ENCODE measurements at regions not wholly inside any gene's neighbourhood (a gene's known extent, or its start where the extent isn't known, plus 50 kb on each side); places are given as distances from the start of the nearest gene placed in this dataset.

DNA sequence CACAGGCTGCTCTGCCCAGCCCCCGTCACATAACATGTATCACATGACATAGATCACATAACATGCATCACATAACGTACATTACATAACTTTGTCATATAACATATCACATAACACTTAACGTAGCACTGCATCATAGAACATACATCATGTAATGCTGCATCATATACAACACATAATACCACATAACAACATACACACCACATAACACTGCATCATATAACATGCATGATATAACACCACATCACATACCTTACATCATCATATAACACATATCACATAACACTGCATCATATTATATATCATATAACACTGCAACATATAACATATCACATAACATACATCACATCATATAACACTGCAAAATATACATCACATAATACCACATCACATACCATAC lies 83.8 kb downstream of the AXIN2 start:
- no peak for DNase-seq

DNA sequence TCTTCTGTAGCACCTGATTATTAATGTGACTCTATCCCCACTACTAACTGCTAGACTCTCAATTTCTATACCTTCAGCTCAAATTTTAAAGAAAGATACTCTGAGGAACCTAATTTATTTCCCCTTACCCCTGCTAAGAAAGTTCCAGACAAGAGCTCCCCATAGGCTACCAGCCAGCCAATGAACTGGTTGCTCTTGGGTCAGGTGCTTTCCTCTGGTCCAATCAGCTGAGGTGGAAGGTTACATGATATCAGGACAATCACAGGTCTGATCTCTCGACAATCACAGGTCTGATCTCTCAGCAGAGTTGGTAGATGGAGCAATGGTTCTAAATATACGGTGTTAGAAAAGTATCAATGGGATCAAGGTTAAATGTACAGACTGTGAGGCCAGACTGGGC lies 86.8 kb downstream of the AXIN2 start:
- no peak for DNase-seq

DNA sequence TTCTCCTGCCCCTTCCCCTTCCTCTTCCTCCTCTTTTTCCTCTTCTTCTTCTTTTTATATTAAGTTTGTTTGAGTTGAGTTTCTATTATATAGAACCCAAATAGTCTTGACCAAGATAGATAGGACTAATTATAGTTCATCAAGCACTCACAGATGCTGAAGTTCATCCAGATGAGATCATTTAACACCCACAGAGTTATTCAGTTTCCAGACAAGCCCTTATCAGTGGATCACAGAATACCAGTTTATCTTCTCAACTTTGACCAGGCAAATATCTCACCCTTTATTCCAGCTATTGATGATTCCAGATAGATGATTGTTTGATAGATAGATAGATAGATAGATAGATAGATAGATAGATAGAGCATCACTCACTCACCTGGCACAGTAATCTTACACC lies 87.5 kb downstream of the AXIN2 start:
- no peak for DNase-seq

DNA sequence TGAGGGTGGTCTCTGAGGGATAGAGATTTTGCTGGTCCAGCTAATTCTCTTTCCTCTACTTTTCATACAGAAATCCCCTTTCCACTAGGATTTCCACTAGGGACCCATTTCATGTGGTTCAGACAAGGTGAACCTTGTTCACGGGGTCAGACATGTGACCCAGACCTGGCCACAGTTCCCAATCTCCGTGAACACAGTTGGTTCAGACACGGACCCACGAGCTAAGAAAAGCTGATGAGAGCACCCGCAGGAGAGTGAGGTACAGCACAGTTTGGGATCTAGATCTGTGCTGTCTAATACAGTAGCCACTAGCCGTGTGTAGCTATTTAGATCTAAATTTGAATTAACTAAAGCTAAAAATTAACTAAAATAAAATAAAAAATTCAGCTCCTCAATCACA lies 88.1 kb downstream of the AXIN2 start:
- DNase-seq = no peak

DNA sequence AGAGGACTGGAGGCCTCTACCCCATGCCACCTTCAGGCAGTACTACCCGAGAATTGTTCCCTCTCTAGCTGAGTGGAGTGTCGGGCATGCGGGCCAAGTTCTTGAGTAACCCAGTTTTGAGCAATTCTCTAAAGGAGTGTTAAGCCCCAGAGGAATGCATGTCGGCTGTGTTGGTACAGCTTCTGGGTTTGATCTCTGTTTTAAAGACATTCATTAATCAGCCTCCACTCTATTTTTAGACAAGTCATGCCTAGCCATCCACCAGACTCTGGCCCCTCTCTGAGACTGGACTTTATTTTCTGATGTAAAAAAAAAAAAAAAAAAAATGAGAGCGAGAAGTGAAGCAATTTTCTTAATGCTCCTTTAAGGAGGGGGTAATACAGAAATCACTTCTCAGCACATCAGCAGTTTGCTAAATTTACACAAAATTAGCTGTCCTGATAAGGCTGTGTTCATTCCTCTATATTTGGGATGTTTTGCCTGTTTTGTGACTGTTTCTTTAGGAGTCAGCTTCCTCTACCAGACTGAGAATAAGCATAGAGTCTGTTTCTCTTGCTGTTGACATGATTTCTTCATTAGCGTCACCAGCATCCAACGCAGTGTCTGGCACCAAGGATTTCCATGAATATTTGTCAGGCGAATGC lies 88.7 kb downstream of the AXIN2 start:
- DNase-seq = no peak

DNA sequence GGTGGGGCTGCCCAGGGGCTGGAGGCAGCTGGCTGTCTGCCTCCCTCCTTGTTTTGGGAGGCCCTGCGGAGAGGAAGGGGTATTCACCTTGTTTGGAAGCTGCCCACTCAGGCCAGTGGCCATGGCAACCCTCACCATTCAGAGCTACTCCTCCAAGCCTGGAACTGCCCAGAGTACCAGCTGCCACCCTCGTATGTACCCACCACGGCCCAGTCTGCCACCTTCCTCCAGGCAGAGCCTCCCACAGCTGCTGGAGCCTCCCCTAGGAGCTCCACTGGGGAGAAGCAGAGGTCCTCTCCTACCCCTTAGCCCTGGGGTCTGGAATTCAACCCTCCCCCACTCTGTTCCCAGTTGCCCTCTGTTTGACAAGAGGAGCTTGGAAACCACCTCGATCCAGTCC lies 90.7 kb downstream of the AXIN2 start:
- DNase-seq = no peak

DNA sequence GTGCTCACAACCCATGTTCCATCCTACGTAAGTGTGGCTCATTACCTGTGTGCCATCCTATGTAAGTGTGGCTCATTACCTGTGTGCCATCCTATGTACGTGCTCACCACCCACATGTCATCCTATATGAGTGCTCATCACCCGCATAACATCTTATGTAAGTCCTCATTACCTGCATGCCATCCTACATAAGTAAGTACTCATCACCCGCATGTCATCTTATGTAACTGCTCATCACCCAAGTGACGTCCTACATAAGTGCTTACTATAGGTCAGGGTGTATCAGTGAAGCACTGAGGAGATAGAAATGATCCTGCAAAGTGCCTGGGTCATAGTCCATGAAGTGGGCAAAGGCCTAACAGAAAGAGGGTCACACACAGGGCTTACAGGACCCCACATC lies 93.1 kb downstream of the AXIN2 start:
- no peak for DNase-seq

DNA sequence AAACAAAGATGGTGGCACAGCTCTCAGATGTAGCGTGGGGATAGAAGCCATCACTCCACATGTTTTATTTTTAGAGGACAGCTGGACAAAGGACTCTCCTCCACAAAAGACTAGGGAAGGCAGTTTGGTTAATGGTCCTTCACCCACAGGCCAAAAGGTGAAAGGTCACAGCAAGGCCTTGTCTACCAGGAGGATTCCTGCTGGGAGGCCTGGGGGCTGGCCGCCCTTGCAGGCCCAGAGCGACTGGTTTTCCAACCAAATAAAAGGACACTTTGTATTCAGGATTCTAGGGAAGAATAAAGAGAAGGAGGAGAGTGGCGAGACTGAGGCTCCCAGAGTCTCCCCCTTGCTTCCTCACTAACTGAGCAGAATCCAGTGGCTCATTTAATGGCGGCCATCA lies 94.3 kb downstream of the AXIN2 start:
- no peak for DNase-seq

DNA sequence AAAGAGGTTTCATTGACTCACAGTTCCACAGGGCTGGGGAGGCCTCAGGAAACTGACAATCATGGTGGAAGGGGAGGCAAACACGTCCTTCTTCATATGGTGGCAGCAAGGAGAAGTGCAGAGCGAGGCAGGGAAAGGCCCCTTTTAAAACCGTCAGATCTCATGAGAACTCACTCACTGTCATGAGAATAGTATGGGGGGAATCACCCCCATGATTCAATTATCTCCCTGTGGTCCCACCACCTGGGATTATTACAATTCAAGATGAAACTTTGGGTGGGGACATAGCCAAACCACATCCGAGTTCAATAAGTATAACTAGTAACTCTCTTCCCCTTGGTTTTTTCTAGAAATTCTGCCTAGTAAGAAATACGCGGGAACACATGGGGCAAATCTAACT lies 94.9 kb downstream of the AXIN2 start:
- no peak for DNase-seq

DNA sequence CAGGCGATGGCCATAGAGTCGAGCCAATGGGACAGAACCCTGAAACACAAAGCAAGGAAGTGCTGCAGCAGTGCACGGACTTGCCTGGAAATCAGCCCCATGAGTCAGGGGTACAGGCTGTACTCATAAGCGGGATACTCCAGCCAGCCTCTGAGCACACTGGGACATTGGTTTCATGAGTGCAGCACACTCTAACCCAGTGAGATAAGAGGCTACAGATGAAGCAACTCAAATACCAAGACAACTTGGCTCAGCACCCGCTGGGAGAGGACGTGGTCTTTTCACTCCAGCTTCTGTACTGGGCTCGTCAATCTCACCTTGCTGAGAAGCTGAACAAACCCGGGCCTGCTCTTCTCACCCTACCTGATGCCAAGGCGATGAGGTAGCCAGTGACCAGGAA lies 98.2 kb downstream of the AXIN2 start:
- no peak for DNase-seq

DNA sequence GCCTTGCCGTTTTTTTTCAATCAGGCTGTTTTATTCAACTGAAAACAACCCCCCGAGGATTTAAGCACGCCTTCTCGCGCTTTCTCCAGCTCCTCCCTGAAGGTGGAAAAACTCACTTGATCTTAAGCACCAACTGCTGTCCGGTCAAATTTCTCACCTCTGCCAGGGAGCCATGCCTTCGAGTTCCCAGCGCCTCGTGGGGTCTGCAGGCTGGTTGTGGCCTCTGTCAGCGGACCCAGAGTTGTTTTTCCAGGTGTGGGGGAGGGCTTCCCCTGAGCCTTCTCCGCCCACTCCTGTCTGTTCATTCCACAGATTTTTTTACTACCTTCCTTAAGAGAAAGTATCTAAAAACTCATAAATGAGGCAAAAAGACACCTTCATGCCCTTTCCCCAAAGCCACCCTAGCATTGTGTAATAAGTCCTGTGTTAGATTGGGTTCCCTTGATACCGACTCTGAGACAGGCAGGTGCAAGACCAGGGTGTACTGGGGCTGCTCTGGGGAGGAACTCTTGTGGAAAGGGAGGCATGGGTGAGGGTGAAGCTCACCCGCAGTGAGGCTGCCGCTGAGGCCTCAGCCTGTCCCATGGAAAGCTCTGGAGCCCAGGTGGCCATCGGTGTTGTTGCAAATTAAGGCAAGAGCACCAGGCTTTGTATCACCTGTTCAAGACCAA lies 101.6 kb downstream of the AXIN2 start:
- DNase-seq = no peak

DNA sequence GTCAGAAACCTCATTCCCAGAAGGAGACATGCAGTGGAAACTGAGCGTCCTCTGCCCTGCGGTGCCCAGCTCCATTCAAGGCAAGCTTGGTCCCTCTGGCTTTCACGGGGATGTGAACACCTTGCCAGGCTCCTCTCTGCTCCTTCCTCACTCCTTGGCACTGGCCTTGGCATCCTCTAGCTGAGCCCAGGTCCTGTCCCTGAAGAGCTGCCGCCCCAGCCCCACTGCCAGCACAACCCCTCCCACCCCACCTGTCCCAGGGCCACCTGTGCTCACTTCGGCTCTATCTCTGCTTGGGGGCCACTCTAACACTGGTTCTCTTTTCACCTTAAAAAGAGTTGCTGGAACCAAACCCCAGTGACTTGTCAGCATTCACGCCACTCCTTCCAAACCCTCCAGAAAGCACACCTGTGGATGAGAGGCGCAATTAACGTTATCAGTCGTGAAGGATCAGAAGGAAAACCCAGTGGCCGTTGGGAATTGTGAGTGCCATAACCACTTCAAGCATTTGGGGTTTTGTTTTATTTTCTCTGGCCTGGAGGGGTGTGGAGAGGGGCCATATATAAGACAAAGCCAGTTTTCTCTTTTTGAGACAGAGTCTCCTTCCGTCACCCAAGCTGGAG lies 103.7 kb downstream of the AXIN2 start:
- no peak for DNase-seq

DNA sequence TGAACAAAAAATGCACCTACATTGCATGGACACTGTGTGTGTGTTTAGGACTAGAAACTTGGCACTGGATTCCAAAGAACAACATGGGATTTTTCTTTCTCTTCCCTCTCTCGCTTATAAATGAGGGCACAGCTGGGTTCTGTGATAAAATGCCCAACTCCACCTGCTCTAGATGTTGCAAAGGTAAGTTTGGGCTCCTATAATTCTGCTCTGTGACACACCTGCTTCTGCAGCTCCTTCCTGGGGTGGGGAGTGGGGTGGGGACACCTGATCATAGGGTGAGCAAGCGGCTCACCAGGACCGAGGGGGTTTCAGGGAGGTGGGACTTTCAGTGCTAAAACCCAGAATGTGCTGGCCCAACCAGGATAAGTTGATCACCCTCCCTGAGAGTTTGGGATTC lies 104.3 kb downstream of the AXIN2 start:
- DNase-seq = no peak

DNA sequence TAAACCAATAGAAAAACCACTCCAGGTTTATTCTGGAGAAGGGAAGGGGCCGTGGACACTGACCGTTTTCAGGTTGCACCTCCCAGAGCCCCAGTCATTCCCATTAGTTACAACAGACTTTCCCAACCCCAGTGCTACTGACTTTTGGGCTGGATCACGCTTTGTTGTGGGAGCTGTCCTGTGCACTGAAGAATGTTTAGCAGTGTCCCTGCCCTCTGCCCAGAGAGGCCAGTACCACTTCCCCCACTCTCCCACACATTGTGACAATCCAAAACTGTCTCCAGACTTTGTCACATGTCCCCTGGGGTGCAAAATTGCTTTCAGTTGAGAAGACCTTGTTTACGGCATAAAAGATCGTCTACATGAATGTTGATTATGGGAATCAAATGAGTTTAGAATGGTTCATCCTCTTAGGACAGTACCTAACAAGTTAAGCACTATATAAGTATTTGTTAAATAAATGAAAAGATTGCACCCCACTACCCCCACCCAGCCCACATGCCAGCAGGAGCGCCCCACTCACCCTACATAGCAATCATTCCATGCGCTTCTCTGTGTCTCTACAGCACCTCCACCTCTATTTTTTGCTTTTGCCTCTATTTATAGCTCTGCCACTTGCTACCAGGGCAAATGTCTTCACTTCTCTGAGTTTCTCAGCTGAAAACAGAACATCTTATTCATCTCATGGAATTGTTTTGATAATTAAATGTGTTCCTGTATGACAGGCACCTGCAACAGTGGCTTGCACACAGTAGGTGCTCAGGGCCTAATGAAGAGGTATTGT lies 104.9 kb downstream of the AXIN2 start:
- no peak for DNase-seq

DNA sequence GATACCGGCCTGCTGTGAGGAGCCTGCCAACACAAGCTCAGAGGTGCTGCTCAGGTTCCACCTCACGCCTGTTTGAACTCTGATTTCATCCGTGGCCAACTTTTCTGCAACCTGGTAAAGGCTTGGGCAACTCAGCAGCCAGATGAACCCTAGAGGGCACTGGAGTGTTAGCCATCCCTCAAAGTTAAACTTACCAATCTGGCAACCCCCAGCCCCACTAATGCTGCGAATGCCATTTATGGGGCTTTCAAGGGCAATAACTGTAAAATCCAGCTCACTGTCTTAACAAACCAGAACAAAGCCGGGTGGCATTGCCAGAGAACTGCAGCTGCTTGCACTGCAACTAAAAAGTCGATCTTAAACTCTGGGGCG lies 105.5 kb downstream of the AXIN2 start:
- DNase-seq = no peak

DNA sequence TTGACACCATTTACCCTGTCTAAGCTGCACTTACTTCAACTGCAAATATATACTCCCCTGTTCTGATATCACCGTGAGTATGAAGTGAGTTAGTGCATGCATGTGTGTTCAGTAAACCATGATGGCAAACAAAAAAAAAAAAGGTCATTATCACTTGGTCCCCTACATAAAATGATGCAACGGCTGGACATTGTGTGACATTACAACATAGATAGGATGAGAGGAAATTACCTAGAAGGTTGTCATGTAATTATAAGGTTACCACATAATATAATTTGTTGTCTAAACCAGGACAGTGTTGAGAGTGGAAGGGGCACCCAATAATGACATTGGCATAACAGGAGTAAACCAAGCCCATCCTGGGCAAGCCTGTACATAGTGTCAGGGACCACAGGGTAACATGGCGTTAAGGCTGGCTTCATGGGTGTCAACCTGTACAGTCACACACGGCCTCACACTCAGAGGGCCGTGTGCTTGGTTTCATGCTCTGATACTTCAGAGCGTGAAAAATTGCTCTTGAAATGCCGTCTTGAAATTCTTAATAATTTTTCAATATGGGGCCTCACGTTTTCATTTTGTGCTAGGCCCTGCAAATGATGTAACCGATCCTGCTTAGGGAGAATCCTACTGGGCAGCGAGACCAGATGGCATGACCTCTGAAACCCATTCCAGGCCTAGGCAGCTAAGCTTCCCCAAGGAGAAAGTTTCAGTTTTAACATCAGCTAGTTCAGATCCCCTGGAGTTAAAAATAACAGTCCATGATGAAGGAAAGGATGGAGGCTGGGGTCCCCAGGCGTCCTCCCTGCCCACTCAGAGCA lies 106.1 kb downstream of the AXIN2 start:
- DNase-seq = no peak

DNA sequence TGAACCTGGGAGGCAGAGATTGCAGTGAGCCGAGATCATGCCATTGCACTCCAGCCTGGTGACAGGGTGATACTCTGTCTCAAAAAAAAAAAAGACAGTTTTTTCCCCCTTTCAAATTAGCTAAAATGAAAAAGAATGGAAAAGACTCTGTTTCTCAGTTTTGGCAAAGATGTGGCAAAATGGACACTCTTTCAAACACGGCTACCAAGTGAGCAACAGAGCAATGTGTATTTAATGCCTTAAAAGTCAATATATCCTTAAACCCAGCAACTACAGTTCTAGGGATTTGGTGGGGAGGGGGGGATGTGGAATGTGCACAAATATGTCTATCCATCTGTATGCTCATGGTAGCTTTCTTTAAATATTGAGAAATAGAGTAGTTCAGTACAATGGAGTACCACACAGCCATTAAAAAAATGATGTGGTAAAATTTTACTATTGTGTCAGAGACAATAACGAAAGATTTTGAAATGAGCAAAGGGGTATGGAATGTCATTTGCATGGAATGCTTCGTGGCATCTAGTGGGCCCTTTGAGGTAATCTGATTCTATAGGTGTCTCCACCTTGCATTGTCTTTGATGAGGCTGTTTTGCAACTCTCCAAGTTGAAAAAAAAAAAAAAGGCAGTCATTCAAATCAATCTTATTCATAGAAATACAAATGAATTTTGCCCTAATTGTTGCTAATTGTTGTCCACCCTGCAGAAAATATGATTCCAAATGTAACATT lies 108.1 kb downstream of the AXIN2 start:
- no peak for DNase-seq

DNA sequence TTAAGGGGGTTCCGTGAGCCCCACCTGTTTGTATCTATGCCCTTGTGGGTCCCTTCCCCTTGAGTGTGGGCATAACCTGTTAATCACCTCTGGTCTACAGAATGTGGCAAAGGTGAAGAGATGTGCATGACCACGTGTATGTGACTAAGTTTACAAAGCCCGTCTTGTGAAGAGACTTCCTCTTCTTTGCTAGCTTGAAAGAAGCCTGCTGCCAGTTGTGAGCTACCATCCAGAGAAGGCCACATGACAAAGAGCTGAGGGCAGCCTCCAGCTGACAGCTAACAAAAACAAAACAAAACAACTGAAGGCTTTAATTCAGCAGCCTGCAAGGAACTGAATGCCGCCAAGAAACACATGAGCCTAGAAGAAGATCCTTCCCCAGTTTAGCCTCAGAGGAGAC lies 112.0 kb downstream of the AXIN2 start:
- no peak for DNase-seq

DNA sequence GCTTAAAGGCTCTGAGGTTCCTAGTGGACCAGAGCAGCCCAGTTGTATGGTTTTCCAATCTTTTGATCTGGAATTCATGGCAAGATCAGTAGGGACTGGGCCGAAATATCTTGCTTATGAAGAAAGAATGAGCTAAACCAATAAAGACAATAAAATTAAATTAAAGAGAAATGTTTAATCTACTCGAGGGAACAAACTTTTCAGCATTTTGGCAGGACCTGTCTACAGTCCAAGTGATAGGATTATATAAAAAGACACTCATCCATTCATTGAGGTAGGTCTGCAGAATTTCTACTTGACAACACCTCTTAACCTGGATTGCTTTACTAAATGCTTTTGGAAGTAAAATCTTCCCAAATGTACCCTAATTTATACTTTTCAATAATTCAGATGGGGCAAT lies 113.6 kb downstream of the AXIN2 start:
- DNase-seq = no peak

DNA sequence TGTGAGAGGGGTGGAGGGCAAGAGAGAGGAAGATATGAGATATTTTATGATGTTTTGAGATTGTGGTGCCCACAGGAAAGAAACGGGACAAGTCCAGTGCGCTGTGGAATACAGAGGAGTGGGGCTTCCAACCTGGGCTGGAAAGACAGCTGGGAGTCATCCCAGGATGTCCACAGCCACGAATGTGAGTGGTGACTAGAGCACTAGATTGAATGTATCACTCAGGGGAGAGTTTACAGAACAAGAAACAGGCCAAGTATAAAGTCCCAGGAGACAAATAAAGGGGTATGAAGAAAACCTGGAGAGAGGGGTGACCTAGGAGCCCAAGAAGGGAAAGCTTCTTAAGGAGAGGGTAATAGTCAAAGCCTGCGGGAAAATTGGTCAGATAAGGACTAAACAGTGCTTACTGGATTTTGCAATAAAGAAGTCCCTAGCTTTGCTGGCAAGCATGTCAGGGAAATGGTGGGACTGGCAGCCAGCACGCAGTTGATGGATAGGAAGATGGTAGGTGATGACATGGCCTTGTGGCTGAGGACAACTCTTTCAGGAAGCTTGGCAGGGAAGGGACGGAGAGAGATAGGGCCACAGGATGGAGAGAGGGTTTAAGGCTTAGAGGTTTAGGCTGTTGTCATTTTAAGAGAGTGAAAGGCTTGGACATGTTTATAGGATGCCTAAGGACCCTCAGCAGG lies 114.5 kb downstream of the AXIN2 start:
- DNase-seq = no peak

DNA sequence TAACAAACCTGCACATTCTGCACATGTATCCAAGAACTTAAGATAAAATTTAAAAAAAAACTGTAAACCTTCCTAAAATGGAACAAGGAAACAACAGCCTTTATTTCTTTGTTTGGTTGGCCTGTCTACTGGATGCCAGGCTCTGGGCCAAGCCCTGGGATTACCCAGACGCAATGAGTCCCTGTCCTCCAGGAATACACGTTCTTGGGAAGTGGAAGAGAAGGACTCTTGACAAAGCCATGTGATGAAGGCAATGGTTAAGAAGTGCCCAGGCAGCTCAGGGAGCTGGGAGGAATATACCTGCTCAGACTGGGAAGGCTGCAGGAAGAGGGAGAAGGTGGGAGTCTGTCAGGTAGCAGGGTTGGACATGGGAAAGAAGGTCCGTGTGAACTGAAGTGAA lies 115.4 kb downstream of the AXIN2 start:
- DNase-seq = no peak

DNA sequence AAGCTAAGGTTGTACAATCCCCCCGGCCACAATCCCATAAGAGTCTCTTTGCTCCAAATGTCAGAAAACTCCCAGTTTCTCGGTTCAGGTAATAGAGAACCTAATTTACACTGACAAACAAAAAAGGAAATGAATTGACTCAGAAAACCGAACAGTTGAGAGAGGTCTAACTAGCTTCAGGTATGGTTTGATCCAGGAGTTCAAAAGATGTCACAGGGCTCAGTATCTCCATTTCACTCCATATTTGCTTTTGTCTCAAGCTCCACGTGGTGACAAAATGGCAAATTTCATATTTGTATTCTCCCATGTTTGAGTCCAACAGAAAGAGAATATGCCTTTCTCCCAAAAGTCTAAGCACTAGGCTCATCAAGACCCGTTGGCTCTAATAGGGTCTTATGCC lies 117.4 kb downstream of the AXIN2 start:
- no peak for DNase-seq

Measured in GOT3 (cell line).